GM23248 (cell line): ENCODE measurements at regions not wholly inside any gene's neighbourhood (a gene's known extent, or its start where the extent isn't known, plus 50 kb on each side); places are given as distances from the start of the nearest gene placed in this dataset.

Source experiments
- EZH2 ChIP-seq: fragments of 200-600 bp; sonication (generic); IDR thresholded peaks from 2 replicates; pipeline ENCODE4 v1.6.1; 2018; ENCODE audit warnings: antibody characterized with exemption, mild to moderate bottlenecking; ENCODE audit not compliant: insufficient read depth, poor library complexity, severe bottlenecking
- EZH2phosphoT487 ChIP-seq: fragments of 200-600 bp; sonication (generic); IDR thresholded peaks from 2 replicates; pipeline ENCODE4 v1.6.1; 2018; ENCODE audit warnings: antibody characterized with exemption, moderate library complexity, mild to moderate bottlenecking, low read depth; ENCODE audit not compliant: insufficient read depth

DNA sequence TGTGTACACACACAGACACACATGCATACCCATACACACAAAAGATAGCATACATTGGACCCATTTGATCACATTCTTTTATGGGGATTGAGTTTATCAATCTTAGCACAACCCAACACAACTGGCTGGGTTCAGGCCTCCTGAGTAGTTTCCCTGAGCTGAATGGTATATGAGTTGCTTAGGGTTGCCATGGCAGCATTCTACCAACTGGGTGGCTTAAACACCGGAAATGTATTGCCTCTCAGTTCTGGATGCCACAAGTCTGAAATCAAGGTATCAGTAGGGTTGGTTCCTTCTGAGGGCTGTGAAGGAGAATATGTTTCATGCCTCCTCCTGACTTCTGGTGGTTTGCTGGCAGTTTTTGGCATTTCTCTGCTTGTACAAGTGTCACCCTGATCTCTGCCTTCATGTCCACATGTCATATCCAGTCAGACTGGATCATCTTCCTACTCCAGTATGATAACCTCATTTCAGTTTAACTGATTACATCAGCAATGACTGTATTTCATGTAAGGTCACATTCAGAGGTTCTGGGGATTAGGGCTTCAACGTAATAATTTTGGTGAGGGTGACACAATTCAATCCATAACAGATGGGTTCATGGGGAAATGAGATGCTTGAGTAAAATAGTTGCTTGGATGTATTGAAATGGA is 212.7 kb downstream of the KCNE4 start:
- TF ChIP-seq EZH2 = no peak
- TF ChIP-seq EZH2phosphoT487 = no peak
